Loucy (cell line): ENCODE measurements at regions not wholly inside any gene's neighbourhood (a gene's known extent, or its start where the extent isn't known, plus 50 kb on each side); places are given as distances from the start of the nearest gene placed in this dataset.

Source experiments
- H2AFZ ChIP-seq: fragments of 200-600 bp; sonication (generic); 2 replicates; pipeline ENCODE4 v1.6.0; 2016; ENCODE audit warnings: antibody characterized with exemption, mild to moderate bottlenecking, low read length, moderate library complexity
- H3F3A ChIP-seq: fragments of 200-600 bp; 2 replicates; pipeline ENCODE4 v1.6.0; 2016; ENCODE audit warnings: antibody characterized with exemption, low read depth, mild to moderate bottlenecking
- H3K27me3 ChIP-seq: fragments of 200-600 bp; sonication (generic); 2 replicates; pipeline ENCODE4 v1.6.1; 2014; ENCODE audit warnings: low read length, mild to moderate bottlenecking; ENCODE audit not compliant: insufficient read depth, poor library complexity, severe bottlenecking
- H3K36me3 ChIP-seq: fragments of 200-600 bp; sonication (generic); 2 replicates; pipeline ENCODE4 v1.6.1; 2016; ENCODE audit warnings: low read length; ENCODE audit not compliant: insufficient read depth
- H3K4me1 ChIP-seq: fragments of 200-600 bp; sonication (generic); 2 replicates; pipeline ENCODE4 v1.5.1; 2014; ENCODE audit warnings: low read length, mild to moderate bottlenecking; ENCODE audit not compliant: insufficient read depth, poor library complexity, severe bottlenecking
- H3K4me2 ChIP-seq: fragments of 200-600 bp; sonication (generic); 2 replicates; pipeline ENCODE4 v1.6.0; 2014; ENCODE audit warnings: antibody characterized with exemption, low read length, low read depth, mild to moderate bottlenecking; ENCODE audit not compliant: poor library complexity, severe bottlenecking
- H3K4me3 ChIP-seq: fragments of 200-600 bp; sonication (generic); 2 replicates; pipeline ENCODE4 v1.5.1; 2014; ENCODE audit warnings: low read length, mild to moderate bottlenecking, mixed read lengths; ENCODE audit not compliant: poor library complexity, severe bottlenecking
- H3K79me2 ChIP-seq: fragments of 200-600 bp; sonication (generic); 2 replicates; pipeline ENCODE4 v1.6.1; 2014; ENCODE audit warnings: low read length; ENCODE audit not compliant: insufficient read depth
- H3K9ac ChIP-seq: fragments of 200-600 bp; sonication (generic); 2 replicates; pipeline ENCODE4 v1.6.0; 2014; ENCODE audit warnings: mild to moderate bottlenecking, low read depth, low read length, moderate library complexity; ENCODE audit not compliant: poor library complexity, severe bottlenecking
- H3K9me2 ChIP-seq: fragments of 200-600 bp; sonication (generic); replicated peaks from 2 replicates; pipeline ENCODE4 v1.6.1; 2016; ENCODE audit warnings: low read depth, low read length, mixed read lengths
- H3K9me3 ChIP-seq: fragments of 200-600 bp; sonication (generic); 2 replicates; pipeline ENCODE4 v1.6.1; 2014; ENCODE audit warnings: mild to moderate bottlenecking, antibody characterized with exemption, low read length, low read depth; ENCODE audit not compliant: insufficient read depth
- H4K20me1 ChIP-seq: fragments of 200-600 bp; sonication (generic); 2 replicates; pipeline ENCODE4 v1.6.0; 2014; ENCODE audit warnings: antibody characterized with exemption, low read length, mild to moderate bottlenecking; ENCODE audit not compliant: insufficient read depth, poor library complexity, severe bottlenecking
- EZH2phosphoT487 ChIP-seq: fragments of 200-600 bp; IDR thresholded peaks from 2 replicates; pipeline ENCODE4 v1.6.1; 2018; ENCODE audit warnings: antibody characterized with exemption, mild to moderate bottlenecking, moderate library complexity, borderline replicate concordance
- TF ChIP-seq, protein P1 (sequence below): fragments of 200-600 bp; sonication (generic); conservative IDR thresholded peaks from 2 replicates; pipeline ENCODE4 v1.5.1; 2014; ENCODE audit warnings: mild to moderate bottlenecking, antibody characterized with exemption, low read length

- Histone ChIP-seq H3K4me2 (no peak overlapping the region), H3K4me1 (no peaks in the 10 kb centered on the region), H3K36me3 (no peaks in the 10 kb centered on the region), H3F3A (no peaks in the 10 kb centered on the region), H2AFZ (no peak overlapping the region), H3K79me2 (no peaks in the 10 kb centered on the region), H3K9me3 (no peaks in the 10 kb centered on the region; the same call in 1 of the 2 replicates), H4K20me1 (no peaks in the 10 kb centered on the region), H3K4me3 (no peak overlapping the region), H3K9ac (no peak overlapping the region), H3K27me3 (no peaks in the 10 kb centered on the region), H3K9me2 (no peaks in the 10 kb centered on the region)
- TF ChIP-seq EZH2phosphoT487, result no peak
- TF ChIP-seq, protein P1, sequence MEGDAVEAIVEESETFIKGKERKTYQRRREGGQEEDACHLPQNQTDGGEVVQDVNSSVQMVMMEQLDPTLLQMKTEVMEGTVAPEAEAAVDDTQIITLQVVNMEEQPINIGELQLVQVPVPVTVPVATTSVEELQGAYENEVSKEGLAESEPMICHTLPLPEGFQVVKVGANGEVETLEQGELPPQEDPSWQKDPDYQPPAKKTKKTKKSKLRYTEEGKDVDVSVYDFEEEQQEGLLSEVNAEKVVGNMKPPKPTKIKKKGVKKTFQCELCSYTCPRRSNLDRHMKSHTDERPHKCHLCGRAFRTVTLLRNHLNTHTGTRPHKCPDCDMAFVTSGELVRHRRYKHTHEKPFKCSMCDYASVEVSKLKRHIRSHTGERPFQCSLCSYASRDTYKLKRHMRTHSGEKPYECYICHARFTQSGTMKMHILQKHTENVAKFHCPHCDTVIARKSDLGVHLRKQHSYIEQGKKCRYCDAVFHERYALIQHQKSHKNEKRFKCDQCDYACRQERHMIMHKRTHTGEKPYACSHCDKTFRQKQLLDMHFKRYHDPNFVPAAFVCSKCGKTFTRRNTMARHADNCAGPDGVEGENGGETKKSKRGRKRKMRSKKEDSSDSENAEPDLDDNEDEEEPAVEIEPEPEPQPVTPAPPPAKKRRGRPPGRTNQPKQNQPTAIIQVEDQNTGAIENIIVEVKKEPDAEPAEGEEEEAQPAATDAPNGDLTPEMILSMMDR, result no peak
These were observed 604.0 kb downstream of the HS3ST4 start for GRCh38 chr16:26295625-26296304.

DNA sequence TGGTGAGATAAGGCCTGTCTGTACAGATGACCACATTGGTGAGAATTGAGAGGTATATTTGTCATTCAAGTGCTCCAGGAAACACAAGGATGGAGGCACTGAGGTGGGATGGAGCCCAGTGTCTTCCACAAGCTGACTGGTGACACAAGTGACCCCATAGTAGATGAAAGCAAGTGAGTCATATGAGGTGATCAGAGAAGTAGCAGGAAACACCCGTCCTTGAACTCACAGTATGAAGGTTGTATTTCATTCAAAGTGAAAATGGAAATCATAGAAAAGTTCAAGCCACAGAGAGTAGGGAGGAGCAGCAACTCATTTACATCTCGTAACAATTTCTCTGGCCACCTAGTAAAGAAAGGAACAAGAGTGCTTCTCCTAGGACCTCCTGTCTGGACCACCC lies 609.8 kb downstream of the HS3ST4 start:
- Histone ChIP-seq H3K9me2 (no peaks in the 10 kb centered on the region), H4K20me1 (no peaks in the 10 kb centered on the region), H3F3A (no peaks in the 10 kb centered on the region), H3K4me3 (no peak overlapping the region), H3K4me1 (no peaks in the 10 kb centered on the region), H3K9ac (no peak overlapping the region), H3K9me3 (no peaks in the 10 kb centered on the region; the same call in 1 of the 2 replicates), H3K79me2 (no peaks in the 10 kb centered on the region), H3K27me3 (no peaks in the 10 kb centered on the region), H3K4me2 (no peak overlapping the region), H2AFZ (no peak overlapping the region), H3K36me3 (no peaks in the 10 kb centered on the region)
- TF ChIP-seq, protein P1, result no peak

DNA sequence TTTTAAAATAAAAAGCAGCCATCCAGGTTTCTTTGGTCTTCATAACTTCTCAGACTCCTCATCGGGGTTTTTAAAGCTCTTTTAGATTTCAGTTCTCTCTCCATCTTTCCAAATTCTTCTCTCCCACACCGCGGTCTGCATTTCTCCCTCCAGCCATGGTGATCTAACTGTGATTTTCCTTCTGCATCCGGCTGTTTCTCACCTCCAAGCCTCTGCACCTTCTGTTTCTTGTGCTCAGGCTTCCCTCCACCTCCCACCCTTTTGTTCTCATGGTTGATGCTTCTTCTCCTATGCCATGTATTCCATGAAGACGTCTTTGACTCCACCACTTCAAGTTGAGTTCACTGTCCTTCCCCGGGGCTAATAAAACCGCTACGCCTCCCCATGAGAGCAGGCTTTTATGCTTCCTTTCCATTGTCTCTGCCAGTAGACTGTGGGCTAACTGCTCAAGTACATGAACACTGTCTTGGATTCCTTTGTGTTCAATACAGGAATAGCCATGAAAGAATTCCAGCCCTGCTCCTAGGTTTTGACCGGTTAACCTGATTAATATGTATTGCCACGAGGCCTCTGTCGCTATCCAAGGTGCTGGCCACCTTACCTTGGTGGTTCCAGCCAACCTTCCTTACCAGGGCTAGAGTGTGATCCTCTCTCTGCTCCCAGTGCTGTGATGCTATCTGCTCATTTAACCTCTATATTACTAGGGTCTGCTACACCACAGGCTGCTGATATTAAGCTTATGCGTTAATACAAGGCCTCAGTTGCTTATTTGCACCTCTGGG lies 625.1 kb downstream of the HS3ST4 start:
- Histone ChIP-seq H3K9me2 (no peaks in the 10 kb centered on the region), H3K79me2 (no peaks in the 10 kb centered on the region), H3K4me3 (no peak overlapping the region), H2AFZ (no peak overlapping the region), H3K27me3 (no peaks in the 10 kb centered on the region), H3K4me1 (no peaks in the 10 kb centered on the region), H3K9ac (no peak overlapping the region), H3K4me2 (no peak overlapping the region), H4K20me1 (no peaks in the 10 kb centered on the region), H3K36me3 (no peaks in the 10 kb centered on the region), H3K9me3 (no peaks in the 10 kb centered on the region; the same call in 1 of the 2 replicates), H3F3A (no peaks in the 10 kb centered on the region)
- TF ChIP-seq, protein P1, result no peak
- no peak for TF ChIP-seq EZH2phosphoT487
